ENCODE measurements at regions not wholly inside any gene's neighbourhood (a gene's known extent, or its start where the extent isn't known, plus 50 kb on each side); places are given as distances from the start of the nearest gene placed in this dataset.

- no TSS peak for BruUV-seq (replicated peaks)
- H3K9me2 ChIP-seq (replicated peaks; ENCODE audit: low read length) = no peaks in the 10 kb centered on the region
- no peaks in the 10 kb centered on the region for H3F3A ChIP-seq (ENCODE audit: low read length, unreplicated experiment)
- H2AFZ ChIP-seq (ENCODE audit: low read length) = no peak overlapping the region
- intact Hi-C loops (cut with micrococcal nuclease) = no loop called here
- H3K4me3 ChIP-seq (ENCODE audit: low read length) = no peak overlapping the region
- no peaks in the 10 kb centered on the region for H3K36me3 ChIP-seq (ENCODE audit: low read depth, low read length)
- H3K9me3 ChIP-seq (ENCODE audit: low read length) = no peaks in the 10 kb centered on the region
- H3K9ac ChIP-seq (ENCODE audit: low read length) = no peak overlapping the region
- H3K4me2 ChIP-seq (ENCODE audit: low read length) = no peak overlapping the region
- no peaks in the 10 kb centered on the region for H4K20me1 ChIP-seq (ENCODE audit: low read length)
- no peak overlapping the region for H3K27ac ChIP-seq (ENCODE audit: low read length)
- no peak for ATAC-seq
- H3K4me1 ChIP-seq (ENCODE audit: insufficient read depth, low read length) = no peaks in the 10 kb centered on the region
- H3K79me2 ChIP-seq (ENCODE audit: low read length) = no peaks in the 10 kb centered on the region
- TF ChIP-seq EZH2 (IDR thresholded peaks at IDR 0.05; ENCODE audit: low read length, unreplicated experiment) = no peak
- no peak for TF ChIP-seq CTCF (conservative IDR thresholded peaks at IDR 0.05; ENCODE audit: low read depth, low read length)
- TF ChIP-seq EZH2phosphoT487 (IDR thresholded peaks at IDR 0.05; ENCODE audit: borderline replicate concordance, low read length) = no peak
- POLR2A ChIA-PET (ENCODE audit: unreplicated experiment) = no interaction called here
- H3K27me3 ChIP-seq (ENCODE audit: low read length) = no peaks in the 10 kb centered on the region
- no peak for DNase-seq
- CTCF ChIA-PET = no interaction called here
Observed at GRCh38 chr5:125578551-125578950, 832.1 kb upstream of the ZNF608 start.

- no TSS peak for BruUV-seq (replicated peaks)
- POLR2A ChIA-PET (ENCODE audit: unreplicated experiment) = no interaction called here
- H3K27me3 ChIP-seq (ENCODE audit: low read length) = no peaks in the 10 kb centered on the region
Observed at GRCh38 chr5:125579182-125579581, 832.7 kb upstream of the ZNF608 start.

GRCh38 chr5:125581311-125581710 is 834.9 kb upstream of the ZNF608 start:
- no peak overlapping the region for H2AFZ ChIP-seq (ENCODE audit: low read length)
- POLR2A ChIA-PET (ENCODE audit: unreplicated experiment) = no interaction called here

More at GRCh38 chr5:125579182-125579581, 832.7 kb upstream of the ZNF608 start:
- no peaks in the 10 kb centered on the region for H4K20me1 ChIP-seq (ENCODE audit: low read length)
- H3K9ac ChIP-seq (ENCODE audit: low read length) = no peak overlapping the region
- CTCF ChIA-PET = no interaction called here
- H3K36me3 ChIP-seq (ENCODE audit: low read depth, low read length) = no peaks in the 10 kb centered on the region
- H3K9me3 ChIP-seq (ENCODE audit: low read length) = no peaks in the 10 kb centered on the region
- no peaks in the 10 kb centered on the region for H3K79me2 ChIP-seq (ENCODE audit: low read length)
- H3K4me1 ChIP-seq (ENCODE audit: insufficient read depth, low read length) = no peaks in the 10 kb centered on the region
- no peak for ATAC-seq
- H3K4me3 ChIP-seq (ENCODE audit: low read length) = no peak overlapping the region
- intact Hi-C loops (cut with micrococcal nuclease) = no loop called here
- H3F3A ChIP-seq (ENCODE audit: low read length, unreplicated experiment) = no peaks in the 10 kb centered on the region
- TF ChIP-seq EZH2 (IDR thresholded peaks at IDR 0.05; ENCODE audit: low read length, unreplicated experiment) (no peak), EZH2phosphoT487 (IDR thresholded peaks at IDR 0.05; ENCODE audit: borderline replicate concordance, low read length) (no peak), CTCF (conservative IDR thresholded peaks at IDR 0.05; ENCODE audit: low read depth, low read length) (no peak)
- DNase-seq = no peak
- H3K9me2 ChIP-seq (replicated peaks; ENCODE audit: low read length) = no peaks in the 10 kb centered on the region
- H3K4me2 ChIP-seq (ENCODE audit: low read length) = no peak overlapping the region
- H3K27ac ChIP-seq (ENCODE audit: low read length) = no peak overlapping the region
- no peak overlapping the region for H2AFZ ChIP-seq (ENCODE audit: low read length)

More at GRCh38 chr5:125581311-125581710, 834.9 kb upstream of the ZNF608 start:
- no peaks in the 10 kb centered on the region for H3K9me2 ChIP-seq (replicated peaks; ENCODE audit: low read length)
- H3F3A ChIP-seq (ENCODE audit: low read length, unreplicated experiment) = no peaks in the 10 kb centered on the region
- H3K9me3 ChIP-seq (ENCODE audit: low read length) = no peaks in the 10 kb centered on the region
- DNase-seq = no peak
- intact Hi-C loops (cut with micrococcal nuclease) = no loop called here
- BruUV-seq (replicated peaks) = no TSS peak
- no peaks in the 10 kb centered on the region for H3K79me2 ChIP-seq (ENCODE audit: low read length)
- CTCF ChIA-PET = no interaction called here
- TF ChIP-seq EZH2 (IDR thresholded peaks at IDR 0.05; ENCODE audit: low read length, unreplicated experiment) (no peak), CTCF (conservative IDR thresholded peaks at IDR 0.05; ENCODE audit: low read depth, low read length) (no peak), EZH2phosphoT487 (IDR thresholded peaks at IDR 0.05; ENCODE audit: borderline replicate concordance, low read length) (no peak)
- no peaks in the 10 kb centered on the region for H3K36me3 ChIP-seq (ENCODE audit: low read depth, low read length)
- H3K27ac ChIP-seq (ENCODE audit: low read length) = no peak overlapping the region
- no peak for ATAC-seq
- no peak overlapping the region for H3K4me3 ChIP-seq (ENCODE audit: low read length)
- H4K20me1 ChIP-seq (ENCODE audit: low read length) = no peaks in the 10 kb centered on the region
- no peak overlapping the region for H3K9ac ChIP-seq (ENCODE audit: low read length)
- H3K4me1 ChIP-seq (ENCODE audit: insufficient read depth, low read length) = no peaks in the 10 kb centered on the region
- H3K4me2 ChIP-seq (ENCODE audit: low read length) = no peak overlapping the region
- no peaks in the 10 kb centered on the region for H3K27me3 ChIP-seq (ENCODE audit: low read length)
